Fibroblast of lung (primary cell): ENCODE measurements at regions not wholly inside any gene's neighbourhood (a gene's known extent, or its start where the extent isn't known, plus 50 kb on each side); places are given as distances from the start of the nearest gene placed in this dataset.

Source experiments
- DNase-seq, 2 donors: peaks; one replicate each; pipeline versions ENCODE4 v3.0.0 to v3.0.0-alpha.2; 2010; ENCODE audit warnings: low read depth in 2 of 2
- H2AFZ ChIP-seq: 2 replicates; pipeline ENCODE4 v1.5.1; 2012; ENCODE audit warnings: low read length, control low read depth, inconsistent platforms
- H3K27ac ChIP-seq: 2 replicates; pipeline ENCODE4 v1.5.1; 2011; ENCODE audit warnings: low read length, control low read depth; ENCODE audit not compliant: insufficient read depth
- H3K27me3 ChIP-seq: 2 replicates; pipeline ENCODE4 v1.5.1; 2011; ENCODE audit warnings: mild to moderate bottlenecking, low read length; ENCODE audit not compliant: control insufficient read depth, insufficient read depth
- H3K36me3 ChIP-seq: 2 replicates; pipeline ENCODE4 v1.5.1; 2011; ENCODE audit warnings: low read length; ENCODE audit not compliant: control insufficient read depth, insufficient read depth
- H3K4me1 ChIP-seq: 2 replicates; pipeline ENCODE4 v1.5.1; 2011; ENCODE audit warnings: low read length; ENCODE audit not compliant: control insufficient read depth, insufficient read depth; ENCODE audit errors: extremely low read depth
- H3K4me2 ChIP-seq: 2 replicates; pipeline ENCODE4 v1.5.1; 2011; ENCODE audit warnings: low read length, control low read depth; ENCODE audit not compliant: insufficient read depth; ENCODE audit errors: extremely low read depth
- H3K4me3 ChIP-seq, 4 experiments: fragments of 200-600 bp in 1 of 4; sonication (generic) in 1 of 4; replicated peaks in 1 of 4; 2 replicates each; pipeline ENCODE4 v1.5.1; 2011 to 2016; ENCODE audit warnings: low read length in 4 of 4, low read depth in 3 of 4, mild to moderate bottlenecking in 3 of 4, control low read depth in 2 of 4, inconsistent platforms in 1 of 4, mixed read lengths in 1 of 4; ENCODE audit not compliant: insufficient read depth in 1 of 4; ENCODE audit errors: control extremely low read depth in 1 of 4
- H3K79me2 ChIP-seq: 2 replicates; pipeline ENCODE4 v1.5.1; 2012; ENCODE audit warnings: mild to moderate bottlenecking, low read length, inconsistent platforms; ENCODE audit not compliant: control insufficient read depth, insufficient read depth
- H3K9ac ChIP-seq: 2 replicates; pipeline ENCODE4 v1.5.1; 2011; ENCODE audit warnings: mild to moderate bottlenecking, low read length, control low read depth; ENCODE audit not compliant: insufficient read depth
- H3K9me3 ChIP-seq: 2 replicates; pipeline ENCODE4 v1.5.1; 2012; ENCODE audit warnings: low read depth, low read length; ENCODE audit not compliant: control insufficient read depth, insufficient read depth
- H4K20me1 ChIP-seq: 2 replicates; pipeline ENCODE4 v1.5.1; 2011; ENCODE audit warnings: low read length; ENCODE audit not compliant: control insufficient read depth, insufficient read depth; ENCODE audit errors: extremely low read depth
- EZH2 ChIP-seq: IDR thresholded peaks from 2 replicates; pipeline ENCODE4 v1.5.1; 2012; ENCODE audit warnings: low read length, control low read depth, mild to moderate bottlenecking; ENCODE audit errors: missing control alignments
- TF ChIP-seq, protein P1 (sequence below), 2 donors: IDR thresholded peaks in 1 of 2; conservative IDR thresholded peaks in 1 of 2; 1 replicate in 1 of 2; 2 replicates in 1 of 2; pipeline ENCODE4 v1.5.1; 2011 to 2012; ENCODE audit warnings: low read length in 2 of 2, control low read depth in 1 of 2, inconsistent platforms in 1 of 2, low read depth in 1 of 2, mild to moderate bottlenecking in 1 of 2

DNA sequence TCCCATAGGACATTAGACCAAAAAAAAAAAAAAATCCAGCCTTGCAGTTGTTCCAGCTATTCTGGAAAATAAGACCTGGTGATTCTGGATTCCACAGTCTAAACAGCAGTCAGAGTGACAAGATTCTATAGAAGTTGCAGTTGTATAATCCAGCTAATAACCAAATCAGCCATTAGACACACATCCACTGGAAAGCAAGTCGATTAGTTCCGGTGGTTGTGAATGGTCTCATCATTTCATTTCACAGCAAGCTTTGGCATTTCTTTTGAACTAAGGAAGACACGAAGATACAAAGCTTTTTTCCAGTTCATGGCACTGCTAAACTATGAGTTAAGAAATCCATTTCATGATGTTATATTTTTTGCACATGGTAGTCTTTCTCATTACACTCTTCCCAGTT is 54.4 kb upstream of the FAM89A start:
- Histone ChIP-seq H3K27ac (no peak overlapping the region), H3K4me3 (no peak overlapping the region)

DNA sequence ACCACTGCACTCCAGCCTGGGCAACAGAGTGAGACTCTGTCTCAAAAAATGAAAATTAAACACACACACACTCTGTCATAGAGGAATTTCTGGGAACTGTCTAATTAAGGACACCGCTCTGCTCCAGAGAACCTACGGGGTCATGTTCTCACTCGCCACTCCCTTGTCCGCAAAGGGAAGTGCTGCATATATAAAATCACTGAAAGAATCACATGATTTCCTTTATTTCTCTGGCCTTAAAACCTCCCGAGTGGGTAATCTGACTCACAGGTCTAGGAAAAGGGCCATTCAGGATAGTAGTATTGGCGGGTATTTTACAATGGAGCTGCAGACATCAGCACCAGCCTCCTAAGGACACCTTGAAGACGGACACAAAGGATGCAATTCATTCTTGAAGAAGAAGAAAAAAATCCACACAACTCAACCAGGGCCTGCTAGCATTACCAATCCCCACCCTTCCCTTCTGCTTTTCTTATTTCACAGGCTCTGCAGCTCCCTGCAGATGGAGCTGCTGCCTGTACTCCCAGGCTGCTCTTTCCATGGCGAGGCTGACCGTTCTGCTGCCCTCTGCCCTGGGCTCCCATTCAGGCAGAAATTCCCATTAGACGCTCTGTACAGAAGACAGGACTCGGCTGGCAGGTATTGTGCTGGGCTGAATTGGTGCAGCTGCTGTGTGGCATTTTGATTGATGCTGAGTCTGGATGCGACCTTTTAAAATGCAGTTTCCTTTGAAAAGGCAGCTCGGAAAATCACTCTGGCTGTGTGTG is 53.3 kb upstream of the FAM89A start:
- peak; percentile 15 to 17 for DNase-seq
- TF ChIP-seq, protein P1, sequence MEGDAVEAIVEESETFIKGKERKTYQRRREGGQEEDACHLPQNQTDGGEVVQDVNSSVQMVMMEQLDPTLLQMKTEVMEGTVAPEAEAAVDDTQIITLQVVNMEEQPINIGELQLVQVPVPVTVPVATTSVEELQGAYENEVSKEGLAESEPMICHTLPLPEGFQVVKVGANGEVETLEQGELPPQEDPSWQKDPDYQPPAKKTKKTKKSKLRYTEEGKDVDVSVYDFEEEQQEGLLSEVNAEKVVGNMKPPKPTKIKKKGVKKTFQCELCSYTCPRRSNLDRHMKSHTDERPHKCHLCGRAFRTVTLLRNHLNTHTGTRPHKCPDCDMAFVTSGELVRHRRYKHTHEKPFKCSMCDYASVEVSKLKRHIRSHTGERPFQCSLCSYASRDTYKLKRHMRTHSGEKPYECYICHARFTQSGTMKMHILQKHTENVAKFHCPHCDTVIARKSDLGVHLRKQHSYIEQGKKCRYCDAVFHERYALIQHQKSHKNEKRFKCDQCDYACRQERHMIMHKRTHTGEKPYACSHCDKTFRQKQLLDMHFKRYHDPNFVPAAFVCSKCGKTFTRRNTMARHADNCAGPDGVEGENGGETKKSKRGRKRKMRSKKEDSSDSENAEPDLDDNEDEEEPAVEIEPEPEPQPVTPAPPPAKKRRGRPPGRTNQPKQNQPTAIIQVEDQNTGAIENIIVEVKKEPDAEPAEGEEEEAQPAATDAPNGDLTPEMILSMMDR (conservative IDR thresholded peaks at IDR 0.05 in 1 of 2, IDR thresholded peaks at IDR 0.05 in 1 of 2; ENCODE audit: low read depth in 1 of 2, low read length in 2 of 2): peak; percentile 4 to 33
- no peak for TF ChIP-seq EZH2
- no peaks in the 10 kb centered on the region for H3K9me3 ChIP-seq
- H3K36me3 ChIP-seq: no peaks in the 10 kb centered on the region
- H3K4me1 ChIP-seq: no peaks in the 10 kb centered on the region
- no peaks in the 10 kb centered on the region for H4K20me1 ChIP-seq
- H3K79me2 ChIP-seq: no peaks in the 10 kb centered on the region
- H3K27ac ChIP-seq: no peak overlapping the region
- no peak overlapping the region for H3K4me3 ChIP-seq
- no peak overlapping the region for H3K9ac ChIP-seq
- no peaks in the 10 kb centered on the region for H3K27me3 ChIP-seq
- no peak overlapping the region for H2AFZ ChIP-seq
- no peak overlapping the region for H3K4me2 ChIP-seq

More for the DNA sequence above, 54.4 kb upstream of the FAM89A start:
- H3K27me3 ChIP-seq: no peaks in the 10 kb centered on the region
- H3K36me3 ChIP-seq: no peaks in the 10 kb centered on the region
- no peaks in the 10 kb centered on the region for H3K4me1 ChIP-seq
- TF ChIP-seq EZH2: no peak
- TF ChIP-seq, protein P1 (conservative IDR thresholded peaks at IDR 0.05 in 1 of 2, IDR thresholded peaks at IDR 0.05 in 1 of 2; ENCODE audit: low read depth in 1 of 2, low read length in 2 of 2): no peak
- H3K79me2 ChIP-seq: no peaks in the 10 kb centered on the region
- no peaks in the 10 kb centered on the region for H4K20me1 ChIP-seq
- H3K9me3 ChIP-seq: no peaks in the 10 kb centered on the region
- DNase-seq: no peak
- no peak overlapping the region for H2AFZ ChIP-seq
- no peak overlapping the region for H3K9ac ChIP-seq
- no peak overlapping the region for H3K4me2 ChIP-seq

DNA sequence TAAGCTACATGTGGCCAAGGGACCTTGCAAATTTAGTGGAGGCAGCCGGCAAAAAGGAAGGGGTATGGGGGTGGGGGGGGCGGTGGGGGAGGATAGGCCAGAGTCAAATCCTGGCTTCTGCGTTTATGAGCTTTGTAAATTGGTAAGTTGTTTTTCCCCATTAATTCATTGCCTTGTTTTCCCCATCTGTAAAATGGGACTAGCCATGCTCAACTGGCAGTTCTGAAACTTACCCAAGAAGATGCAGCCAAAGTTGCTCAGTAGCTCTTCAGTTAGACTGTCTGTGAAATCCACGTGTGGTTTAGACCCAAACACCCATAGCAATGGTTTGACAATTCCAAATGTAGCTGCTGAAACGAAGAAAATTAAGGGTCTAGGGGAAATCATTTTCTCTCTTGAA is 52.3 kb upstream of the FAM89A start:
- Histone ChIP-seq H3K79me2 (no peaks in the 10 kb centered on the region), H2AFZ (no peak overlapping the region), H3K4me3 (no peak overlapping the region), H4K20me1 (no peaks in the 10 kb centered on the region), H3K27me3 (no peaks in the 10 kb centered on the region), H3K9ac (no peak overlapping the region), H3K36me3 (no peaks in the 10 kb centered on the region), H3K27ac (no peak overlapping the region), H3K4me2 (no peak overlapping the region), H3K4me1 (no peaks in the 10 kb centered on the region), H3K9me3 (no peaks in the 10 kb centered on the region)
- TF ChIP-seq EZH2: no peak
- TF ChIP-seq, protein P1 (conservative IDR thresholded peaks at IDR 0.05 in 1 of 2, IDR thresholded peaks at IDR 0.05 in 1 of 2; ENCODE audit: low read depth in 1 of 2, low read length in 2 of 2): no peak
- no peak for DNase-seq
